Smooth muscle cell (in vitro differentiated cells): ENCODE measurements at regions not wholly inside any gene's neighbourhood (a gene's known extent, or its start where the extent isn't known, plus 50 kb on each side); places are given as distances from the start of the nearest gene placed in this dataset.
A peak's percentile ranks its signal among the peaks of the same experiment; 100 is the strongest.

ENCODE experiments used
- DNase-seq: peaks from one replicate; lab custom pipeline; 2025; ENCODE audit not compliant: unreplicated experiment; lab: John Stamatoyannopoulos, UW
- H2AFZ ChIP-seq: fragments of 200-600 bp; sonication (generic); 2 replicates; pipeline ENCODE4 v1.6.0; 2016; ENCODE audit warnings: antibody characterized with exemption, low read depth, mild to moderate bottlenecking
- H3F3A ChIP-seq: fragments of 200-600 bp; sonication (generic); 2 replicates; pipeline ENCODE4 v1.6.0; 2017; ENCODE audit warnings: antibody characterized with exemption, low read depth
- H3K27ac ChIP-seq: fragments of 200-600 bp; sonication (generic); 2 replicates; pipeline ENCODE4 v1.5.1; 2016; ENCODE audit warnings: low read depth, mild to moderate bottlenecking
- H3K27me3 ChIP-seq: fragments of 200-600 bp; sonication (generic); 2 replicates; pipeline ENCODE4 v1.6.1; 2016; ENCODE audit warnings: low read depth, mild to moderate bottlenecking
- H3K36me3 ChIP-seq: fragments of 200-600 bp; sonication (generic); 2 replicates; pipeline ENCODE4 v1.5.1; 2016; ENCODE audit warnings: low read depth
- H3K4me1 ChIP-seq: fragments of 200-600 bp; sonication (generic); 2 replicates; pipeline ENCODE4 v1.5.1; 2016; ENCODE audit warnings: low read depth
- H3K4me2 ChIP-seq: fragments of 200-600 bp; sonication (generic); 2 replicates; pipeline ENCODE4 v1.6.0; 2016; ENCODE audit warnings: mild to moderate bottlenecking
- H3K4me3 ChIP-seq: fragments of 200-600 bp; sonication (generic); 2 replicates; pipeline ENCODE4 v1.5.1; 2016; ENCODE audit warnings: mild to moderate bottlenecking
- H3K79me2 ChIP-seq: fragments of 200-600 bp; sonication (generic); 2 replicates; pipeline ENCODE4 v1.6.0; 2016; ENCODE audit warnings: low read depth, mild to moderate bottlenecking
- H3K9ac ChIP-seq: fragments of 200-600 bp; sonication (generic); 2 replicates; pipeline ENCODE4 v1.6.0; 2016; ENCODE audit warnings: low read depth
- H3K9me3 ChIP-seq: fragments of 200-600 bp; sonication (generic); replicated peaks from 2 replicates; pipeline ENCODE4 v1.5.1; 2016; ENCODE audit warnings: low read depth
- H4K20me1 ChIP-seq: fragments of 200-600 bp; sonication (generic); 2 replicates; pipeline ENCODE4 v1.6.0; 2016; ENCODE audit warnings: low read depth
- WGBS: methylation state at CpG from one replicate; pipeline ENCODE4 v1.1.7; 2016; ENCODE audit warnings: low lambda C conversion rate; 5-methylcytosine and 5-hydroxymethylcytosine counted together
- TF ChIP-seq, protein P1 (sequence below): fragments of 200-600 bp; sonication (generic); IDR thresholded peaks from 2 replicates; pipeline ENCODE4 v1.5.1; 2017; ENCODE audit warnings: borderline replicate concordance, mild to moderate bottlenecking, antibody characterized with exemption; ENCODE audit not compliant: insufficient read depth, poor library complexity, severe bottlenecking

- WGBS: 95% methylated on average over 8 of the region's 8 CpGs
- DNase-seq: no peak
- Histone ChIP-seq H3K4me3 (peak overlapping the region; percentile 42), H3K36me3 (no peaks in the 10 kb centered on the region), H4K20me1 (no peaks in the 10 kb centered on the region), H3K4me1 (peaks cover 6% of the 10 kb centered on the region), H3K4me2 (peak overlapping the region; percentile 65), H2AFZ (peak overlapping the region; percentile 97), H3K9me3 (no peaks in the 10 kb centered on the region), H3K9ac (peak overlapping the region; percentile 88), H3K79me2 (no peaks in the 10 kb centered on the region), H3K27ac (peak overlapping the region; percentile 95), H3F3A (peaks cover 9% of the 10 kb centered on the region), H3K27me3 (no peaks in the 10 kb centered on the region)
- TF ChIP-seq, protein P1, sequence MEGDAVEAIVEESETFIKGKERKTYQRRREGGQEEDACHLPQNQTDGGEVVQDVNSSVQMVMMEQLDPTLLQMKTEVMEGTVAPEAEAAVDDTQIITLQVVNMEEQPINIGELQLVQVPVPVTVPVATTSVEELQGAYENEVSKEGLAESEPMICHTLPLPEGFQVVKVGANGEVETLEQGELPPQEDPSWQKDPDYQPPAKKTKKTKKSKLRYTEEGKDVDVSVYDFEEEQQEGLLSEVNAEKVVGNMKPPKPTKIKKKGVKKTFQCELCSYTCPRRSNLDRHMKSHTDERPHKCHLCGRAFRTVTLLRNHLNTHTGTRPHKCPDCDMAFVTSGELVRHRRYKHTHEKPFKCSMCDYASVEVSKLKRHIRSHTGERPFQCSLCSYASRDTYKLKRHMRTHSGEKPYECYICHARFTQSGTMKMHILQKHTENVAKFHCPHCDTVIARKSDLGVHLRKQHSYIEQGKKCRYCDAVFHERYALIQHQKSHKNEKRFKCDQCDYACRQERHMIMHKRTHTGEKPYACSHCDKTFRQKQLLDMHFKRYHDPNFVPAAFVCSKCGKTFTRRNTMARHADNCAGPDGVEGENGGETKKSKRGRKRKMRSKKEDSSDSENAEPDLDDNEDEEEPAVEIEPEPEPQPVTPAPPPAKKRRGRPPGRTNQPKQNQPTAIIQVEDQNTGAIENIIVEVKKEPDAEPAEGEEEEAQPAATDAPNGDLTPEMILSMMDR: no peak
Observed at GRCh38 chr9:87147839-87148238, 200.5 kb upstream of the GAS1 start.

DNA sequence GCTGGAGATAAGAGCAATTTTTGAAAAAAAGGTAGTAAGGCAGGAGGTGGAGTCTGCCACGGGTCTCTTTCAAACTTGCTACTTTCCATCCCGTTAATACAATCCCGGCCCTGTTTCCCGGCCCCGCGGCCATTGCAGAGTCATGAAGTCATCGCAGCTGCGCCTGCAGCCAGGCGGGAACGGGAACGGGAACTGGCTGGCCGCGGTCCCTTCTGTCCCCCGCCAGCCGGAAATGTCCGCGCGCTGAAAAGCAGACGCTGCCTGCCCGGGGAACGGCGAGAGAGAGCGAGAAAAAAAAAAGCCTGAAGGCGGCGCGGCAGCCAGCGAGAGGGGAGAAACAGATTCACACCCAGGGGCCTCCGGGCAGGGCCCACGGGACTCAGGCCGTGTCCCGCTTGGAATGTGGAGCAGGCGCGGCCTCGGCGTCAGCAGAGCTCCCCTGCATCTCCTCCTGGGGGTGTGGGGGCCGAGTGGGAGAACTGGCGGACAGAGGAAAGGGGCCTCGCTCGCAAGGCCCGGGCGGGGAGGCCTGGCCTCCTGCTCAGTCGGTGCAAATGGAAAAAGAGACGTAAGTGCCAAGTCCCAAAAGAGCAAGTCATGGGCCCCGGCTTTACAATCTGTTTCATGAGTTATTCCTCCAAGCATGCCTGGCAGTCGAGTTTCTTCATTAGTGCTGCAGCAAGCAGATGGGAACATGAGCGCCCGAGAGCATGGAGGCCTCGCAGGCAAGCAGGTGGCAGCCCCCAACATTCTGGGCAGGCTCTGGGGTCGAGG, 201.2 kb upstream of the GAS1 start:
- Histone ChIP-seq H3K27ac (peak overlapping the region; percentile 95), H3K36me3 (no peaks in the 10 kb centered on the region), H3F3A (peaks cover 9% of the 10 kb centered on the region), H2AFZ (peak overlapping the region; percentile 97), H3K4me3 (peak overlapping the region; percentile 42), H3K4me2 (peak overlapping the region; percentile 65), H3K9me3 (no peaks in the 10 kb centered on the region), H3K9ac (peak overlapping the region; percentile 88), H3K27me3 (no peaks in the 10 kb centered on the region), H3K79me2 (no peaks in the 10 kb centered on the region), H3K4me1 (peaks cover 6% of the 10 kb centered on the region), H4K20me1 (no peaks in the 10 kb centered on the region)
- TF ChIP-seq, protein P1: no peak
- WGBS: 19% methylated on average over 49 of the region's 49 CpGs
- DNase-seq: peak; percentile 57

GRCh38 chr9:87149799-87150198, 202.5 kb upstream of the GAS1 start:
- no peak overlapping the region for H3K27ac ChIP-seq
- no peaks in the 10 kb centered on the region for H3K36me3 ChIP-seq
- H3K4me3 ChIP-seq: no peak overlapping the region
- H4K20me1 ChIP-seq: no peaks in the 10 kb centered on the region
- H3K4me1 ChIP-seq: peaks cover 6% of the 10 kb centered on the region
- H2AFZ ChIP-seq: no peak overlapping the region
- H3K4me2 ChIP-seq: no peak overlapping the region
- H3K9me3 ChIP-seq: no peaks in the 10 kb centered on the region
- TF ChIP-seq, protein P1: no peak
- no peaks in the 10 kb centered on the region for H3K79me2 ChIP-seq
- peaks cover 9% of the 10 kb centered on the region for H3F3A ChIP-seq
- H3K27me3 ChIP-seq: no peaks in the 10 kb centered on the region
- no peak overlapping the region for H3K9ac ChIP-seq
- DNase-seq: no peak
- 58% methylated on average over 4 of the region's 4 CpGs for WGBS

DNA sequence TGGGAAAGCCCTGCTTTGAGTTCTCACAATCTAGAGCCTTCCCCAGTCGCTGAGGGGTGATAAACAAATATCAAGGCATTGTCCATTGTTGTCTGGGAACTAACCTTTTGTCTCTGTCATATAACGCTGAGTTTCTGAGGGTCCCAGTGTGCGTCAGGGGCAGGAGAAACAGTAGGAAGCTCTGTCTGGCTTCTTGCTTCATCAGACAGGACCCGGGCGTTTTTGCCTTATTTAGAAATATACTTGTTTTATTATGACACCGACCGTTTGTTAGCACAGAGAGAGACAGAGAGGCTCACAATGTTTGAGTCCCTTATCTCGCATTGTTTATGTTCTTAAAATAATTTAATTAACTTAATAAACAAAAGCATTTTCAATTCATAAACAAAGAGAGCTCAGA, 204.9 kb upstream of the GAS1 start:
- Histone ChIP-seq H3F3A (peaks cover 9% of the 10 kb centered on the region), H2AFZ (peak overlapping the region; percentile 65), H3K27me3 (no peaks in the 10 kb centered on the region), H3K4me2 (no peak overlapping the region), H3K79me2 (no peaks in the 10 kb centered on the region), H3K9ac (no peak overlapping the region), H3K9me3 (no peaks in the 10 kb centered on the region), H4K20me1 (no peaks in the 10 kb centered on the region), H3K4me3 (no peak overlapping the region), H3K4me1 (peaks cover 6% of the 10 kb centered on the region), H3K27ac (no peak overlapping the region), H3K36me3 (no peaks in the 10 kb centered on the region)
- 65% methylated on average over 8 of the region's 8 CpGs for WGBS
- DNase-seq: no peak
- TF ChIP-seq, protein P1: no peak
